HepG2 (cell line): ENCODE measurements at regions not wholly inside any gene's neighbourhood (a gene's known extent, or its start where the extent isn't known, plus 50 kb on each side); places are given as distances from the start of the nearest gene placed in this dataset.
"Not testable (repeated sequence)": the region's sequence is repeated elsewhere in the genome, so short reads cannot be mapped to it uniquely, and the experiment has no call there.

Experiments used
- ATAC-seq: fragments of 200-7000 bp; cut with Tn5 transposase; 3 replicates; pipeline ENCODE4 v1.9.1; 2020; ENCODE audit warnings: mild to moderate bottlenecking, moderate library complexity
- BruUV-seq: library from RNA; stranded (reverse); fragments of 400-500 nt; replicated peaks from 2 replicates; lab custom pipeline; 2021; lab: Mats Ljungman, UMichigan
- CTCF ChIA-PET: fragments of 300-600 bp; formaldehyde crosslinking; extraction: SDS; loops from one replicate; lab custom pipeline; 2021; ENCODE audit warnings: low total read pairs, inconsistent platforms, low intra/inter-chr PET ratio; lab: Yijun Ruan, JAX
- POLR2A ChIA-PET: fragments of 350-600 bp; sonication (Branson Sonifier 250); formaldehyde crosslinking; loops from one replicate; lab custom pipeline; 2020; ENCODE audit warnings: antibody characterized with exemption, inconsistent platforms; lab: Yijun Ruan, JAX
- DNase-seq: peaks from one replicate; pipeline ENCODE4 v3.0.0-alpha.2; 2015; ENCODE audit warnings: low spot score
- FAIRE-seq: peaks from 3 replicates; lab custom pipeline; 2011; peaks lifted over from hg19 to GRCh38; lab: Jason Lieb, UNC
- H2AFZ ChIP-seq: one replicate; pipeline ENCODE4 v1.6.1; 2011; ENCODE audit warnings: low read length, inconsistent platforms
- H3K27ac ChIP-seq: fragments of 300-600 bp; 3 replicates; pipeline ENCODE4 v1.8.0; 2011; ENCODE audit warnings: mixed run types, mild to moderate bottlenecking, mixed read lengths, low read length, inconsistent platforms; ENCODE audit not compliant: insufficient read depth; ENCODE audit errors: extremely low read length
- H3K27me3 ChIP-seq, 2 experiments: fragments of 200-600 bp in 1 of 2; 2 replicates in 1 of 2; 3 replicates in 1 of 2; pipeline versions ENCODE4 v1.6.0 to v1.8.0; 2011; ENCODE audit warnings: low read length in 2 of 2, mild to moderate bottlenecking in 2 of 2, moderate library complexity in 2 of 2, inconsistent platforms in 1 of 2; ENCODE audit not compliant: insufficient read depth in 2 of 2, control insufficient read depth in 1 of 2
- H3K36me3 ChIP-seq, 2 experiments: fragments of 200-600 bp in 1 of 2; replicated peaks in 1 of 2; 2 replicates in 1 of 2; 3 replicates in 1 of 2; pipeline versions ENCODE4 v1.5.1 to v1.8.0; 2011; ENCODE audit warnings: low read length in 2 of 2, inconsistent platforms in 1 of 2; ENCODE audit not compliant: insufficient read depth in 2 of 2, control insufficient read depth in 1 of 2
- H3K4me1 ChIP-seq: 2 replicates; pipeline ENCODE4 v1.5.1; 2012; ENCODE audit warnings: low read length, inconsistent platforms; ENCODE audit not compliant: insufficient read depth
- H3K4me2 ChIP-seq: 2 replicates; pipeline ENCODE4 v1.6.0; 2011; ENCODE audit warnings: low read depth, low read length, inconsistent platforms
- H3K4me3 ChIP-seq, 3 experiments: fragments of 200-600 bp in 1 of 3; sonication (generic), shearing (Covaris generic) in 1 of 3; replicated peaks in 1 of 3; 2 replicates each; pipeline ENCODE4 v1.5.1; 2011 to 2016; ENCODE audit warnings: low read length in 3 of 3, inconsistent platforms in 2 of 3, low read depth in 2 of 3, mild to moderate bottlenecking in 2 of 3, control low read depth in 1 of 3, mixed read lengths in 1 of 3; ENCODE audit not compliant: insufficient read depth in 1 of 3
- H3K79me2 ChIP-seq: one replicate; pipeline ENCODE4 v1.6.1; 2011; ENCODE audit warnings: low read length, inconsistent platforms; ENCODE audit not compliant: insufficient read depth
- H3K9ac ChIP-seq: 2 replicates; pipeline ENCODE4 v1.6.0; 2011; ENCODE audit warnings: mild to moderate bottlenecking, low read depth, low read length, inconsistent platforms; ENCODE audit not compliant: insufficient read depth
- H3K9me3 ChIP-seq: 2 replicates; pipeline ENCODE4 v1.5.1; 2012; ENCODE audit warnings: mild to moderate bottlenecking, low read length
- H4K20me1 ChIP-seq: 2 replicates; pipeline ENCODE4 v1.6.0; 2011; ENCODE audit warnings: inconsistent platforms, mild to moderate bottlenecking, low read length, moderate library complexity; ENCODE audit not compliant: insufficient read depth
- HOXA9 ChIP-seq: sonication (generic); formaldehyde crosslinking; IDR thresholded peaks from 2 replicates; pipeline ENCODE4 v1.8.1; 2022; ENCODE audit warnings: missing genetic modification reagents, mild to moderate bottlenecking, moderate library complexity, borderline replicate concordance
- KDM5A ChIP-seq: fragments of 200-600 bp; sonication (generic); IDR thresholded peaks from 2 replicates; pipeline ENCODE4 v1.7.0; 2018; ENCODE audit warnings: antibody characterized with exemption, mild to moderate bottlenecking, low read length, borderline replicate concordance
- MAFF ChIP-seq: IDR thresholded peaks from 2 replicates; pipeline ENCODE4 v1.6.1; 2011; ENCODE audit warnings: low read depth, low read length, improper control_type of control experiment
- MIER2 ChIP-seq: IDR thresholded peaks from 2 replicates; pipeline ENCODE4 v1.6.1; 2016; ENCODE audit warnings: missing biosample characterization, missing genetic modification reagents
- NFIC ChIP-seq: IDR thresholded peaks from 2 replicates; pipeline ENCODE4 v1.6.1; 2012; ENCODE audit warnings: mild to moderate bottlenecking, low read length, inconsistent platforms
- NR0B2 ChIP-seq: sonication (generic); formaldehyde crosslinking; IDR thresholded peaks from 2 replicates; pipeline ENCODE4 v1.4.0; 2020; ENCODE audit warnings: mild to moderate bottlenecking, missing genetic modification reagents
- ONECUT2 ChIP-seq: sonication (generic); formaldehyde crosslinking; IDR thresholded peaks from 2 replicates; pipeline ENCODE4 v1.4.0; 2020; ENCODE audit warnings: missing genetic modification reagents
- PPARG ChIP-seq: conservative IDR thresholded peaks from 2 replicates; pipeline ENCODE4 v1.6.1; 2016; ENCODE audit warnings: missing biosample characterization, missing genetic modification reagents
- TFAP4 ChIP-seq: sonication (generic); IDR thresholded peaks from 2 replicates; pipeline ENCODE4 v1.6.1; 2016; ENCODE audit warnings: low read depth, borderline replicate concordance
- TFE3 ChIP-seq: IDR thresholded peaks from 2 replicates; pipeline ENCODE4 v1.6.1; 2016
- ZMYM2 ChIP-seq: sonication (generic); formaldehyde crosslinking; IDR thresholded peaks from 2 replicates; pipeline ENCODE4 v1.8.0; 2022; ENCODE audit warnings: mild to moderate bottlenecking, missing genetic modification reagents
- ZNF121 ChIP-seq: sonication (generic); formaldehyde crosslinking; IDR thresholded peaks from 2 replicates; pipeline ENCODE4 v1.5.0; 2020; ENCODE audit warnings: mild to moderate bottlenecking, missing genetic modification reagents
- ZNF367 ChIP-seq: sonication (generic); formaldehyde crosslinking; IDR thresholded peaks from 2 replicates; pipeline ENCODE4 v1.4.0; 2020; ENCODE audit warnings: missing genetic modification reagents, borderline replicate concordance
- ZNF770 ChIP-seq: sonication (generic); formaldehyde crosslinking; IDR thresholded peaks from 2 replicates; pipeline ENCODE4 v1.5.0; 2020; ENCODE audit warnings: mild to moderate bottlenecking, missing genetic modification reagents
- WGBS: methylation state at CpG from one replicate; pipeline ENCODE4 v1.1.6; 2017; ENCODE audit warnings: low lambda C conversion rate; 5-methylcytosine and 5-hydroxymethylcytosine counted together
- in situ Hi-C: cut with HindIII; loops from 2 replicates; pipeline ENCODE4 v1.10.0; 2017; ENCODE audit warnings: low pct_unique_long_range_greater_than_20kb; ENCODE audit not compliant: extremely low pct_ligation_motif_present
- intact Hi-C: fragments of 100-400 bp; cut with micrococcal nuclease; formaldehyde crosslinking; loops from one replicate; pipeline ENCODE4 v1.10.0; 2022; ENCODE audit not compliant: unreplicated experiment

GRCh38 chr16:22695773-22696172 lies 118.2 kb upstream of the HS3ST2 start:
- FAIRE-seq, ATAC-seq, H3K9ac ChIP-seq, H4K20me1 ChIP-seq, H3K27ac ChIP-seq, BruUV-seq, intact Hi-C loops, DNase-seq, H3K79me2 ChIP-seq, H3K4me1 ChIP-seq, H3K4me2 ChIP-seq, H3K36me3 ChIP-seq, H3K4me3 ChIP-seq, H3K9me3 ChIP-seq, CTCF ChIA-PET, H2AFZ ChIP-seq, POLR2A ChIA-PET: not testable (repeated sequence)
- peak; percentile 42; the same call in 1 of the 2 replicates for TF ChIP-seq ZNF770
- TF ChIP-seq KDM5A: 0 out of 2 replicates have a peak, but pooled peaks have one; percentile 11
- TF ChIP-seq ZNF121 (CRISPR knock-in tag): peak; percentile 70; the same call in 1 of the 2 replicates
- WGBS: 28% methylated on average over 7 of the region's 7 CpGs
- in situ Hi-C loops: loop anchor here (5.0 kb wide), 1 partner anchor 1113 kb away; no protein-coding TSS in a partner anchor
- peaks cover 0 to 21% of the 10 kb centered on the region in 2 experiments; a peak in 3 of 5 replicates for H3K27me3 ChIP-seq

GRCh38 chr16:22699356-22699755 lies 114.6 kb upstream of the HS3ST2 start:
- H3K4me3 ChIP-seq: no peak overlapping the region
- no peak overlapping the region for H3K27ac ChIP-seq
- in situ Hi-C loops (loop anchor here (5.0 kb wide), 1 partner anchor 1117 kb away; no protein-coding TSS in a partner anchor), intact Hi-C loops (no loop called here)
- no peak overlapping the region for H3K9ac ChIP-seq
- H3K36me3 ChIP-seq: no peaks in the 10 kb centered on the region
- no peak overlapping the region for H3K4me2 ChIP-seq
- H3K79me2 ChIP-seq: no peaks in the 10 kb centered on the region
- H3K27me3 ChIP-seq: peaks cover under 1 to 12% of the 10 kb centered on the region in 2 experiments; a peak in 3 of 5 replicates
- no peak overlapping the region for H2AFZ ChIP-seq
- no TSS peak for BruUV-seq
- DNase-seq (no peak), FAIRE-seq (no peak), ATAC-seq (no peak; the same call in 2 of the 3 replicates)
- H3K4me1 ChIP-seq: no peaks in the 10 kb centered on the region
- H3K9me3 ChIP-seq: no peaks in the 10 kb centered on the region
- CTCF ChIA-PET: no interaction called here
- POLR2A ChIA-PET: interaction anchor here (1.0 kb wide), 1 partner anchor 1117 kb away, joined by 3 read pairs; no protein-coding TSS in a partner anchor
- WGBS: 37% methylated on average over 5 of the region's 5 CpGs
- no peaks in the 10 kb centered on the region for H4K20me1 ChIP-seq
- TF ChIP-seq NFIC (no peak), MAFF (peak; percentile 53; the same call in 1 of the 2 replicates), PPARG (CRISPR knock-in tag) (no peak), MIER2 (no peak), HOXA9 (CRISPR knock-in tag) (no peak), ZNF367 (0 out of 2 replicates have a peak, but pooled peaks have one; percentile 40), ONECUT2 (CRISPR knock-in tag) (no peak), TFAP4 (no peak), TFE3 (no peak), ZMYM2 (CRISPR knock-in tag) (no peak), NR0B2 (CRISPR knock-in tag) (no peak)
